ENCODE measurements at regions not wholly inside any gene's neighbourhood (a gene's known extent, or its start where the extent isn't known, plus 50 kb on each side); places are given as distances from the start of the nearest gene placed in this dataset.
"Not testable (repeated sequence)": the region's sequence is repeated elsewhere in the genome, so short reads cannot be mapped to it uniquely, and the experiment has no call there.

DNA sequence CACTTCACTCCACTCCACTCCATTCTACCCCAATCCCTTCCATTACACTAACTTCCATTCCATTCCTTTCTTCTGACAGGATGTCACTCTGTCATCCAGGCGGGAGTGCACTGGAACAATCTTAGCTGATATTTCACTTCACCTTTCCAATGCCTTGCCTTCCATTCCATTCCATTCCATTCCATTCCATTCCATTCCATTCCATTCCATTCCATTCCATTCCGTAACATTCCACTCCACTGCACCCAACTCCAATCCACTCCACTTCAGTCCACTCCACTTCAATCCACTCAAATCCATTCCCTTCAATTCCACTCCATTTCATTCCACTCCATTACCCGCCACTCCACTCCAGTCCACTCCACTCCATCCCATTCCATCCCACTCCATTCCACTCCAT lies 1099.4 kb downstream of the TSPY10 start:
- TF ChIP-seq, protein P1, sequence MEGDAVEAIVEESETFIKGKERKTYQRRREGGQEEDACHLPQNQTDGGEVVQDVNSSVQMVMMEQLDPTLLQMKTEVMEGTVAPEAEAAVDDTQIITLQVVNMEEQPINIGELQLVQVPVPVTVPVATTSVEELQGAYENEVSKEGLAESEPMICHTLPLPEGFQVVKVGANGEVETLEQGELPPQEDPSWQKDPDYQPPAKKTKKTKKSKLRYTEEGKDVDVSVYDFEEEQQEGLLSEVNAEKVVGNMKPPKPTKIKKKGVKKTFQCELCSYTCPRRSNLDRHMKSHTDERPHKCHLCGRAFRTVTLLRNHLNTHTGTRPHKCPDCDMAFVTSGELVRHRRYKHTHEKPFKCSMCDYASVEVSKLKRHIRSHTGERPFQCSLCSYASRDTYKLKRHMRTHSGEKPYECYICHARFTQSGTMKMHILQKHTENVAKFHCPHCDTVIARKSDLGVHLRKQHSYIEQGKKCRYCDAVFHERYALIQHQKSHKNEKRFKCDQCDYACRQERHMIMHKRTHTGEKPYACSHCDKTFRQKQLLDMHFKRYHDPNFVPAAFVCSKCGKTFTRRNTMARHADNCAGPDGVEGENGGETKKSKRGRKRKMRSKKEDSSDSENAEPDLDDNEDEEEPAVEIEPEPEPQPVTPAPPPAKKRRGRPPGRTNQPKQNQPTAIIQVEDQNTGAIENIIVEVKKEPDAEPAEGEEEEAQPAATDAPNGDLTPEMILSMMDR (IDR thresholded peaks at IDR 0.05), result no peak
- Histone ChIP-seq H3K4me3 (no peak overlapping the region), H3K27me3 (no peaks in the 10 kb centered on the region), H3K36me3 (no peaks in the 10 kb centered on the region), H3K9me3 (peaks cover 0 to 4% (median 0%) of the 10 kb centered on the region in 11 donors), H3K4me1 (no peaks in the 10 kb centered on the region), H3K27ac (no peak overlapping the region)
- 51 to 54% methylated on average over 3 of the region's 3 CpGs for WGBS, 2 donors
- intact Hi-C loops (cut with DNase I), result no loop called here
- ATAC-seq (no peak), DNase-seq (no peak)

DNA sequence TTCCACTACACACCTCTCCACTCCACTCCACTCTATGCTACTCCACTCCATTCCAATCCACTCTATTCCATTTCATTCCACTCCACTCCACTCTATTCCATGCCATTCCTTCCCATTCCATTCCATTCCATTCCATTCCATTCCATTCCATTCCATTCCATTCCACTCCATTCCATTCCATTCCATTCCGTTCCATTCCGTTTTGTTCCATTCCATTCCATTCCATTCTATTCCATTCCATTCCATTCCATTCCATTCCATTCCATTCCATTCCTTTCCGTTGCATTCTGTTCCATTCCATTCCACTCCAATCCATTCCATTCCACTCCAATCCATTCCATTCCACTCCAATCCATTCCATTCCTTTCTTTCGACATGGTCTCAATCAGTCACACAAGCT lies 1121.1 kb downstream of the TSPY10 start:
- H3K9me3 ChIP-seq; DNase-seq; intact Hi-C loops (cut with DNase I); H3K27ac ChIP-seq; ATAC-seq; H3K4me3 ChIP-seq; H3K4me1 ChIP-seq; H3K36me3 ChIP-seq; H3K27me3 ChIP-seq: not testable (repeated sequence)
- WGBS, 2 donors, result no CpG with 5 or more reads among the region's 4 CpGs

DNA sequence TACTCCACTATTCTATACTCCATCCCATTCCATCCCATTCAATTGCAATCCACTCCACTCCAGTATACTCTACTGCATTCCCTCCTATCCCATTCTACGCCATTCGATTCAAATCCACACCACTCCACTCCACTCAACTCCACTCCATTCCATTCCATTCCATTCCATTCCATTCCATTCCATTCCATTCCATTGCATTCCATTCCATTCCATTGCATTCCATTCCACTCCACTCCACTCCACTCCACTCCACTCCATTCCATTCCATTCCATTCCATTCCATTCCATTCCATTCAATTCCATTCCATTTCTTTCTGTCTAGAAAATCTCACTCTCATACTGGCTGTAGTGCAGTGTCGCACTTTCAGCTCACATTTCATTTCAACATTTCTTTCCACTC lies 1129.4 kb downstream of the TSPY10 start:
- H3K9me3 ChIP-seq, result peaks cover 0 to 54% (median 0%) of the 10 kb centered on the region in 11 donors
- WGBS, 2 donors, result 67 to 80% methylated on average over 3 of the region's 3 CpGs
- intact Hi-C loops (cut with DNase I); H3K4me3 ChIP-seq; H3K27ac ChIP-seq; DNase-seq; H3K4me1 ChIP-seq; ATAC-seq; H3K36me3 ChIP-seq; H3K27me3 ChIP-seq: not testable (repeated sequence)

DNA sequence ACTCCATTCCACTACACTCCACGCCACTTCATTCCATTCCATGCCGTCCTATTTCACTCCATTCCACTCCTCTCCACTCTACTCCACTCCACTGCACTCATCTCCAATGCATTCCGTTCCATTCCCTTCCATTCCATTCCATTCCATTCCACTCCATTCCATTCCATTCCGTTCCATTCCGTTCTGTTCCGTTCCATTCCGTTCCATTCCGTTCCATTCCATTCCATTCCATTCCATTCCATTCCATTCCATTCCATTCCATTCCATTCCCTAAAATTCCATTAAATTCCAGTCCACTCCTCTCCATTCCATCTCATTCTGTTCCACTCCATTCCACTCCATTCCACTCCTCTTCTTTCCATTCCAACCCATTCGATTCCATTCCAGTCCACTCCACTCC lies 1139.1 kb downstream of the TSPY10 start:
- intact Hi-C loops (cut with DNase I), result no loop called here
- 41 to 50% methylated on average over 9 of the region's 9 CpGs for WGBS, 2 donors
- Histone ChIP-seq H3K36me3 (no peaks in the 10 kb centered on the region), H3K4me3 (no peak overlapping the region), H3K27me3 (no peaks in the 10 kb centered on the region), H3K9me3 (peaks cover 0 to 29% (median 0%) of the 10 kb centered on the region in 11 donors), H3K27ac (no peak overlapping the region), H3K4me1 (no peaks in the 10 kb centered on the region)
- DNase-seq (no peak), ATAC-seq (peak in 3 of 8 donors; percentile 50 to 83 (median 81))
- TF ChIP-seq, protein P1 (IDR thresholded peaks at IDR 0.05), result no peak

DNA sequence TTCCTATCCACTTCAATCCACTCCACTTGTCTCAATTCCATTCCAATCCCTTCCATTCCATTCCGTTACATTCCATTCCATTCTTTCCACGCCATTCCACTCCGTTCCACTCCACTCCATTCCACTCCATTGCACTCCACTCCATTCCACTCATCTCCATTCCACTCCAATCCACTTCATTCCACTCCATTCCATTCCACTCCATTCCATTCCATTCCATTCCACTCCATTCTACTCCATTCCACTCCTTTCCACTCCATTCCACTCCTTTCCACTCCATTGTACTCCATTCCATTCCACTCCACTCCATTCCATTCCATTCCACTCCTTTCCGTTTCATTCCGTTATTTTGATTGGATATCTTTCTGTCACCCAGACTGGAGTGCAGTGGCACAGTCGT lies 1158.7 kb downstream of the TSPY10 start:
- Histone ChIP-seq H3K9me3 (peaks cover 0 to 34% (median 0%) of the 10 kb centered on the region in 11 donors), H3K27me3 (no peaks in the 10 kb centered on the region), H3K27ac (no peak overlapping the region), H3K4me3 (no peak overlapping the region), H3K4me1 (no peaks in the 10 kb centered on the region), H3K36me3 (no peaks in the 10 kb centered on the region)
- intact Hi-C loops (cut with DNase I), result no loop called here
- ATAC-seq, result no peak
- 44 to 57% methylated on average over 6 of the region's 6 CpGs for WGBS, 2 donors
- DNase-seq, result no peak
- TF ChIP-seq, protein P1 (IDR thresholded peaks at IDR 0.05), result no peak
